A549 (cell line): ENCODE measurements at regions not wholly inside any gene's neighbourhood (a gene's known extent, or its start where the extent isn't known, plus 50 kb on each side); places are given as distances from the start of the nearest gene placed in this dataset.

Source experiments
- CTCF ChIP-seq: fragments of >200 bp; sonication (Bioruptor Twin); formaldehyde crosslinking; IDR thresholded peaks from 3 replicates; pipeline ENCODE4 v1.5.1; 2016
- E2F6 ChIP-seq: IDR thresholded peaks from 2 replicates; pipeline ENCODE4 v1.6.1; 2012; ENCODE audit warnings: low read depth, borderline replicate concordance
- HDAC2 ChIP-seq: fragments of 200-600 bp; sonication (generic); IDR thresholded peaks from 2 replicates; pipeline ENCODE4 v1.6.1; 2016
- MAX ChIP-seq: IDR thresholded peaks from 2 replicates; pipeline ENCODE4 v1.6.1; 2012
- NPAS2 ChIP-seq: fragments of 250-450 bp; sonication (Bioruptor Pico); IDR thresholded peaks from 2 replicates; pipeline ENCODE4 v1.8.0; 2022; ENCODE audit warnings: mild to moderate bottlenecking, moderate library complexity, borderline replicate concordance
- REST ChIP-seq: fragments of 200-600 bp; sonication (generic); IDR thresholded peaks from 2 replicates; pipeline ENCODE4 v1.6.1; 2016; ENCODE audit warnings: antibody characterized with exemption, mild to moderate bottlenecking, moderate library complexity

- TF ChIP-seq NPAS2 (CRISPR knock-in tag) (no peak), CTCF (no peak), E2F6 (no peak), MAX (no peak), REST (no peak), HDAC2 (no peak)
Observed at GRCh38 chr13:58313219-58313618, 681.7 kb downstream of the PCDH17 start.
